ENCODE measurements at regions not wholly inside any gene's neighbourhood (a gene's known extent, or its start where the extent isn't known, plus 50 kb on each side); places are given as distances from the start of the nearest gene placed in this dataset.

DNA sequence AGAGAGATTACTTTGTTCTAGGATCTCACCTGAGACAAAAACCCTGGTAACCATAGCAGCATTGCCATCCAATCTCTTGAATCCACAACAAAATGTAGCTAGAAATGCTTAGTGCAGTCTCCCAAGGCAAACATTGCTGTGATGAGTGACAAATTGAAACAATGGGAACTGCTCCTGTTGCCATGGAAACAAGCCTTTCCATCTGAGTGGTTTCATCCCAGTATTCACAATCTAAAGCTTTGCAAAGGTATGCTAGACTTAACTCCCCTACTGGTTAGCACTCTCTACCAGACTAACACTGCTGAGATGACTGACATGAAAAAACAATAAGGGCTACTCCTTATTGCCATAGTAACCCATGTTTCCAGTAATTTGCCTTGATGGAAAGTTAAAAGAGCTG is 172.6 kb upstream of the CNTN3 start:
- Histone ChIP-seq H3K27ac (ENCODE audit: low read depth, low read length) (peak overlapping the region; percentile 85), H3K4me3 (ENCODE audit: low read length) (no peak overlapping the region), H3K27me3 (ENCODE audit: control insufficient read depth, insufficient read depth, low read length, poor library complexity, severe bottlenecking) (no peaks in the 10 kb centered on the region), H3K4me1 (ENCODE audit: control insufficient read depth, insufficient read depth, low read length) (peaks cover 4% of the 10 kb centered on the region), H3K36me3 (ENCODE audit: control insufficient read depth, insufficient read depth, low read length) (no peaks in the 10 kb centered on the region), H3K9ac (ENCODE audit: extremely low read depth, low read length, poor library complexity, severe bottlenecking) (peak overlapping the region; percentile 46), H3K9me3 (ENCODE audit: control insufficient read depth, low read length) (no peaks in the 10 kb centered on the region)
- peak overlapping the region; percentile 79 for H3K27ac Mint-ChIP-seq
- no peak overlapping the region for H3K4me3 Mint-ChIP-seq
- DNase-seq: peak; percentile 66
- no peaks in the 10 kb centered on the region for H3K27me3 Mint-ChIP-seq (ENCODE audit: insufficient read depth)
- H3K36me3 Mint-ChIP-seq (ENCODE audit: low read depth): no peaks in the 10 kb centered on the region
- no peaks in the 10 kb centered on the region for H3K9me3 Mint-ChIP-seq
- TF ChIP-seq, protein P1, sequence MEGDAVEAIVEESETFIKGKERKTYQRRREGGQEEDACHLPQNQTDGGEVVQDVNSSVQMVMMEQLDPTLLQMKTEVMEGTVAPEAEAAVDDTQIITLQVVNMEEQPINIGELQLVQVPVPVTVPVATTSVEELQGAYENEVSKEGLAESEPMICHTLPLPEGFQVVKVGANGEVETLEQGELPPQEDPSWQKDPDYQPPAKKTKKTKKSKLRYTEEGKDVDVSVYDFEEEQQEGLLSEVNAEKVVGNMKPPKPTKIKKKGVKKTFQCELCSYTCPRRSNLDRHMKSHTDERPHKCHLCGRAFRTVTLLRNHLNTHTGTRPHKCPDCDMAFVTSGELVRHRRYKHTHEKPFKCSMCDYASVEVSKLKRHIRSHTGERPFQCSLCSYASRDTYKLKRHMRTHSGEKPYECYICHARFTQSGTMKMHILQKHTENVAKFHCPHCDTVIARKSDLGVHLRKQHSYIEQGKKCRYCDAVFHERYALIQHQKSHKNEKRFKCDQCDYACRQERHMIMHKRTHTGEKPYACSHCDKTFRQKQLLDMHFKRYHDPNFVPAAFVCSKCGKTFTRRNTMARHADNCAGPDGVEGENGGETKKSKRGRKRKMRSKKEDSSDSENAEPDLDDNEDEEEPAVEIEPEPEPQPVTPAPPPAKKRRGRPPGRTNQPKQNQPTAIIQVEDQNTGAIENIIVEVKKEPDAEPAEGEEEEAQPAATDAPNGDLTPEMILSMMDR (conservative IDR thresholded peaks at IDR 0.05): no peak
- H3K4me1 Mint-ChIP-seq: peaks cover 19% of the 10 kb centered on the region

DNA sequence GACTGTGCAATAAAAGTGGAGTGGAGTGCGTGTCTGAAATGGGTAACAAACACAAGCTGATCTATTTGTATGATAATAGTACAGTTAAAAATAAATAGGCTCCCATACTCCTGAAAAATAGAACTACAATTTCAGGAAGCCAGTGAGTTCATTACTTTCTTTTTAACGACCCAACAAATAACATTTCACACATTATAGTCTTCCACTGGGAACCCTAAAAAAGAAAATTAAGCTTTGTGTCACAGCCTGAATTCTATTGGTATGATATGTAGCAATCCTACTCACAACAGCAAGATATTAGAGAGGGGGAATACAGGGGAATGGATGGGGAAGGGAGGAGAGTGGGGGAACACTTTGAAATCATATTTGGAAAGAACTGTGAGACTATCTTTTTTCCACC is 156.9 kb upstream of the CNTN3 start:
- TF ChIP-seq, protein P1 (conservative IDR thresholded peaks at IDR 0.05): no peak
- no peak for DNase-seq
- H3K4me1 ChIP-seq (ENCODE audit: control insufficient read depth, insufficient read depth, low read length): no peaks in the 10 kb centered on the region
- Mint-ChIP-seq H3K27ac (no peak overlapping the region), H3K4me3 (no peak overlapping the region), H3K4me1 (no peaks in the 10 kb centered on the region), H3K27me3 (ENCODE audit: insufficient read depth) (no peaks in the 10 kb centered on the region), H3K9me3 (no peaks in the 10 kb centered on the region), H3K36me3 (ENCODE audit: low read depth) (no peaks in the 10 kb centered on the region)
- no peak overlapping the region for H3K9ac ChIP-seq (ENCODE audit: extremely low read depth, low read length, poor library complexity, severe bottlenecking)
- no peaks in the 10 kb centered on the region for H3K27me3 ChIP-seq (ENCODE audit: control insufficient read depth, insufficient read depth, low read length, poor library complexity, severe bottlenecking)
- H3K9me3 ChIP-seq (ENCODE audit: control insufficient read depth, low read length): no peaks in the 10 kb centered on the region
- H3K27ac ChIP-seq (ENCODE audit: low read depth, low read length): no peak overlapping the region
- H3K36me3 ChIP-seq (ENCODE audit: control insufficient read depth, insufficient read depth, low read length): no peaks in the 10 kb centered on the region
- no peak overlapping the region for H3K4me3 ChIP-seq (ENCODE audit: low read length)
- WGBS, 2 experiments (ENCODE audit: insufficient coverage in 1 of 2, insufficient read length in 1 of 2): 95% methylated on average over 2 of the region's 2 CpGs; no CpG with 5 or more reads in 1 of the 2 experiments

DNA sequence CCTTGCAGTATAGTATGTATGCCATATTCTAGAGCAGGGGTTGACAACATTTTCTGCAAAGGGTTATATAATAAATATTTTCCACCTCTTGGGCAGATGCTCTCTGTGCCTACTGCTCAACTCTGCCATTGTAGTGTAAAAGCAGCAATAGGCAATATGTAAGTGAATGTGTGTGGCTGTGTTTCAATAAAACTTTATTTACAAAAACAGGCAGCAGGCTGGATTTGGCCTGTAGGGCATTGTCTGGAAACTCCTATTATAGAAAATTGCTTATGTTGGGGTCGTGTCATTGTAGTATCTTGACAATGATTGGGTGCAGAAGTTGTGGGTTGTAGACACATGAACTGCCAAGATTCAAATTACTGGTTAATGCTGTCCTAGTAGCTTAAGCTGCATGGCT is 153.6 kb upstream of the CNTN3 start:
- TF ChIP-seq, protein P1 (conservative IDR thresholded peaks at IDR 0.05): no peak

More for the DNA sequence above, 153.6 kb upstream of the CNTN3 start:
- no peak overlapping the region for H3K27ac Mint-ChIP-seq
- Histone ChIP-seq H3K36me3 (ENCODE audit: control insufficient read depth, insufficient read depth, low read length) (no peaks in the 10 kb centered on the region), H3K27me3 (ENCODE audit: control insufficient read depth, insufficient read depth, low read length, poor library complexity, severe bottlenecking) (no peaks in the 10 kb centered on the region), H3K9ac (ENCODE audit: extremely low read depth, low read length, poor library complexity, severe bottlenecking) (no peak overlapping the region), H3K4me1 (ENCODE audit: control insufficient read depth, insufficient read depth, low read length) (no peaks in the 10 kb centered on the region), H3K27ac (ENCODE audit: low read depth, low read length) (no peak overlapping the region), H3K4me3 (ENCODE audit: low read length) (no peak overlapping the region), H3K9me3 (ENCODE audit: control insufficient read depth, low read length) (no peaks in the 10 kb centered on the region)
- no peaks in the 10 kb centered on the region for H3K9me3 Mint-ChIP-seq
- WGBS, 2 experiments (ENCODE audit: insufficient coverage in 1 of 2, insufficient read length in 1 of 2): 68 to 80% methylated on average over 1 of the region's 1 CpG
- H3K4me1 Mint-ChIP-seq: no peaks in the 10 kb centered on the region
- H3K4me3 Mint-ChIP-seq: no peak overlapping the region
- no peak for DNase-seq
- no peaks in the 10 kb centered on the region for H3K27me3 Mint-ChIP-seq (ENCODE audit: insufficient read depth)
- no peaks in the 10 kb centered on the region for H3K36me3 Mint-ChIP-seq (ENCODE audit: low read depth)
